ENCODE measurements at regions not wholly inside any gene's neighbourhood (a gene's known extent, or its start where the extent isn't known, plus 50 kb on each side); places are given as distances from the start of the nearest gene placed in this dataset.

- TF ChIP-seq, protein P1, sequence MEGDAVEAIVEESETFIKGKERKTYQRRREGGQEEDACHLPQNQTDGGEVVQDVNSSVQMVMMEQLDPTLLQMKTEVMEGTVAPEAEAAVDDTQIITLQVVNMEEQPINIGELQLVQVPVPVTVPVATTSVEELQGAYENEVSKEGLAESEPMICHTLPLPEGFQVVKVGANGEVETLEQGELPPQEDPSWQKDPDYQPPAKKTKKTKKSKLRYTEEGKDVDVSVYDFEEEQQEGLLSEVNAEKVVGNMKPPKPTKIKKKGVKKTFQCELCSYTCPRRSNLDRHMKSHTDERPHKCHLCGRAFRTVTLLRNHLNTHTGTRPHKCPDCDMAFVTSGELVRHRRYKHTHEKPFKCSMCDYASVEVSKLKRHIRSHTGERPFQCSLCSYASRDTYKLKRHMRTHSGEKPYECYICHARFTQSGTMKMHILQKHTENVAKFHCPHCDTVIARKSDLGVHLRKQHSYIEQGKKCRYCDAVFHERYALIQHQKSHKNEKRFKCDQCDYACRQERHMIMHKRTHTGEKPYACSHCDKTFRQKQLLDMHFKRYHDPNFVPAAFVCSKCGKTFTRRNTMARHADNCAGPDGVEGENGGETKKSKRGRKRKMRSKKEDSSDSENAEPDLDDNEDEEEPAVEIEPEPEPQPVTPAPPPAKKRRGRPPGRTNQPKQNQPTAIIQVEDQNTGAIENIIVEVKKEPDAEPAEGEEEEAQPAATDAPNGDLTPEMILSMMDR (conservative IDR thresholded peaks at IDR 0.05 in 1 of 2, IDR thresholded peaks at IDR 0.05 in 1 of 2; ENCODE audit: low read depth in 1 of 2, low read length in 2 of 2): no peak
- TF ChIP-seq EZH2 (IDR thresholded peaks at IDR 0.05; ENCODE audit: low read length, missing control alignments): no peak
These were observed 81.8 kb upstream of the MAP3K1 start for GRCh38 chr5:56733580-56733979.

Measured in fibroblast of lung (primary cell).